Urothelium cell line (cell line): ENCODE measurements at regions not wholly inside any gene's neighbourhood (a gene's known extent, or its start where the extent isn't known, plus 50 kb on each side); places are given as distances from the start of the nearest gene placed in this dataset.
"Not testable (repeated sequence)": the region's sequence is repeated elsewhere in the genome, so short reads cannot be mapped to it uniquely, and the experiment has no call there.

Source experiments
- DNase-seq: peaks from one replicate; pipeline ENCODE4 v3.0.0; 2011; ENCODE audit warnings: low spot score, mixed read lengths
- FAIRE-seq: peaks from 2 replicates; lab custom pipeline; 2011; peaks lifted over from hg19 to GRCh38; lab: Jason Lieb, UNC

DNA sequence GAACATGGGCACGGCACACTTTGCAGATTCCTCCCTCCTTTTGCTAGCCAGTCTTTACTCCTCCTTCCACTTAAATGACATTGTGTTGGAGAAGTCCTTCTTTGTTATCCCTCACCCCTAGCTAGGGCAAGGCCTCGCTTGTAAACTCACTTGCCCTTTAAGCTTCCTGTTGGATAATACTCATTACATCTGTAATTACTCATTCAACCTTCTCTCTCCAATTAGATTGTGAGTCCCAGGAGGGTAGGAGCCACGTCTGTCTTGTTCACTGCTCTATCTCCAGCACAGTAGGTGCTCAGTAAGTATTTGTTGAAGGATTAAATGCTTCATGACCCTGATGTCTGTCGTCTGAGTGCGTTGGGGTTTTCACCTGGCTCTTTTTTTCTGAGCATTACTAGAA is 98.7 kb upstream of the USP24 start:
- DNase-seq (no peak), FAIRE-seq (no peak)

DNA sequence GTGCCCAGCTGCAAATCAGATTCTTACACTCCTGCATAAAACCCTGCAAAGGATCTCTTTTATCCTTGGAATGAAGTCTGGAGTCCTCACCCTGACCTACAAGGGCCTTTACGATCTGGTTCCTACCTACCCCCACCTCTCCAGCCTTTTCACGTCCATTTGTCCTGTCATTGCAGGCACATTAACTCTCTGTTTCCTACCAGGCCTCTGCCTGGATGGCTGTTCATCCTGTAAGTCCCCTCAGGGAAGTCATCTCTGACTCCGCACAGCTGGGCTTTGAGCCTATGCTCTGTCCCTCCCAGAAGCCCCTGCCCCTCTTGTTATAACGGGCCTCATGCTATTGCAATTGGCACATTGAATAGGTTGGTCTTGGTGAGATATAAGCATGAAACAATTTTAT is 96.8 kb upstream of the USP24 start:
- no peak for FAIRE-seq
- DNase-seq, result no peak

DNA sequence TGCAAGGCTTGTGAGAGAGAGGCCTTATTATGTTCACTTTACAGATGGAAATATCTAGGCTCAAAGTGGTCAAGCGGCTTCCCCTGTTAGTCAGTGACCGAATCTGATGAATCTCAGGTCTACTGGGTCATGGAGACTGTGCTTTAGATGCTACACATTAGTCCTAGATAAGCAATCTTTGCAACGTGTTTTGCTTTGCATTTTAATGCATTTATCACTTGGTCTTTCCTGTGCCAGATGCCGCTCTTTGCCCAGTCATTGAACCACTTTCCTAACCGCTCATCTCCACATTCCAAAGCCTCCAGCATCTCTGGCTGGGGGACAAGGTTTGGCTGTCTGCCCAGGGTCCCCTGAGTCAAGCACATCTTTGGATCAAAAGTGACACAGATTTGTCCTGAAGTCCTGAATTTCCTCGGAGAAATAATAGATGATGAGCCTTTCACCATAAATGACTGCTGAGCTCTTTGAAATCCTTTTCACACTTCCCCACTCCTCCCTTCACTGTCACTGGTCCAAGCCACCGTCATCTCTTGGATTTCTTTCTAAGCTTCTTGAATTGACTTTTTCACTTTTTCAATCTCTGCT is 96.0 kb upstream of the USP24 start:
- DNase-seq (peak; percentile 32), FAIRE-seq (peak; percentile 13)

DNA sequence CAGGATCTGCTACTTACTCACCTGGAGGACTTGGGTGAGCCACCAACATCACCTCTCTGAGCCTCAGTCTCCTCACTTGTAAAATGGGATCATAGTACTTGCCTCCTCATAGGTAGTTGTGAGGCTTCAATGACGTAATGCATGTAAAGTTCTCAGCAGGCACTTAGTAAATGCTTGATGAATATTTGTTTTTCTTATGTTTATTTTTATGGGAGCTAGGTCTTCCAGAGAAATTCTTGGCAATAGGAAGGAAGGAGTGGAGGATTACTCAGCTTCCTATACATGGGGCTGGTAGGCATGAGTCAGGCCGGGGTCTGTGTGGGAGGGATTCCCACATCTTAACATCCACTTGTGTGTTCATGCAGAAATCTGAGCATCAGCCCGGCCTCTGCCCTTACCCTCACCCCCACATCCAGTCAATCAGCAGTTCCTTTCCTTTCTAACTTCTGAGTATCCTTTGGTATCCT is 95.4 kb upstream of the USP24 start:
- DNase-seq, result peak; percentile 87
- FAIRE-seq, result no peak

DNA sequence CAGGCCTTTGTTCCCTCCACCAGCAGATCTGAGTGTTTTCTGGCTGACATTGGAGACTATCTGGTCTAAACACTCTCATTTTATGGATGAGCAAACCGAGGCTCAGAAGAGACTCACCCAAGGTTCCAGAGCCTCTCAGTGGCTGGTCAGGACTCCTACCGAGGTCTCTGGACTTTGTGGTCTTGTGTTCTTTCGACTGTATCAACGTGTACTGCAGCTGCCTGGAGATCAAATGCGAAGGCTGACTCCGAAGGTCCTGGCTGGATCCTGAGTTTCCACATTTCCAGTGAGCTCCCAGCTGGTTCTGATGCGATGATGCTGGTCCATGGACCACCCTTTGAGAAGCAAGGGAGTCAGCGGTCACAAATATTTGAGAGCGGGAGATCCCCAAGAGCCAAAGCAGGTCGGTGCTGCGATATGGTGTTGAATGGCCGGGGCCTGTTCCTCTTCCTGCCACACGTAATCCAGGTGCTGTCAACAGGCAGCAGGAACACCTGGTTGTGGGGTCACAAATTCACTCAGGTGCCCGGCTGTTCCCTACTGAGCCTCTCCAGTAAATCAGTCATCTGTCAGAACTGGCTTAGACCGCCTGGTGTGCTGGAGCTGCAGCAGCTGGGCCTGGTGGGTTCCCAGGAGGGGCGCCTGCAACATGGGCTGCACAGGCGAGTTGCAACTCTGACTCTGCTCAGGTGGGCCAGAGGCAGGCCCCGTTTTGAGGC is 94.8 kb upstream of the USP24 start:
- no peak for DNase-seq
- no peak for FAIRE-seq

DNA sequence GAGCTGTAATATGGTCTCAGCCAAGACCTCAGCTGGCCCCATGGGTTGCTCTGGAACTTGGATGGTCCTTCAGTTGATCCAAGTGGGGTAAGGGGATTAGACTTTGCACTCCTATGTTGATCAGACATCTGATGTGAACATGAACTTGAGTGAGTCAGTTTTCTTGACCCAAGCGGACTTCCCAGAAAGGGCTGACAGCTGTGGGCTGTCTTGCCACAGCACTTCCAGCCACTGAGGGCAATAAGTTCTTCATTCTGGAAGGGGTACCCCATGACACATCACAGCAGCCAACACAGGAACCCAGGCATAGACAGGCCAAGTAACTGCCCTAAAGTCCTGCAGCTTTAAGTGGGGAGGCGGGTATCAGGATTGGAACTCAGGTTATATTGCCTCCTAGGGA is 93.9 kb upstream of the USP24 start:
- FAIRE-seq (no peak), DNase-seq (no peak)

DNA sequence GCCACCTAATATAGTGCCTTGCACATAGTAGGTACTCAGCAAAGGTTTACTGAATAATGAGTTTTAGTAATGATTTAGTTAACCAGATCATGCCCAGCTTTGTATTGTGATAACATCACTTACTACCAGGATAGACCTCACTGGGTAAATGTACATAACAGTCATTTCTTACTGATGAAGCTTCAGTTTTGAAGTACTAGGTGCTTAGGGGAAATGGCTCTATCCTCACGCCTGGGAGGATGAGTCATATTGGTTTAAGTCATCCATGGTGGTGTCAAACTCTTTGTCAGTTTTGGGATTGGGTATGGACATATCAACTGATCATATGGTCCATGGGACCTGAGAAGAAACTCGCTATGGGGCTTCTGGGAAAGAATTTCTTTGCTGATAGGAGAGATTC is 90.6 kb upstream of the USP24 start:
- no peak for FAIRE-seq
- no peak for DNase-seq

DNA sequence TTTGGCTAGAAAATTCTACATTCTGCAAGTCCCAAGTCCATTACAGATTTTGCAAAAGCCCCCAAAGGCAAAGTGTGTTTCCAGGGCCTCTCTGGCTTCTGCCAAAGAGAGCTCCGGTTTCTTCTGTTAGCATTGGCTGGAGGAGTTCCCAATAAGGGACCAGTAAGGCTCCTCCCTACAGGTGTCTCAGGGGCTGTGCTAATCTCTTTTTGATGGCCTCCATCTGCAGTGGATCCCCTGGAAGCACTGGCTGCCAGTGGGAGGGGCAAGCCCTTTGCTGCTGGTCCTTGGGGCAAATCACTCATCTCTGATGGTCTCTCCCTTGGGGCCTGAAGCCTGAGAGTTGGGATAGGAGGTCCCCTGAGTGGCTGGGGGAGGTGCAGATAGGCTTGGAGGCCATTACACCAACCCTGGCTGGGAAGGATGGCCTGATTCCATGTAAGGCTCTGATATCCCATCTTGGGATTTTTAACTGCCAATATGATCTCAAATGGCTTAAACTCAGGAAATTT is 89.1 kb upstream of the USP24 start:
- no peak for FAIRE-seq
- DNase-seq, result no peak

DNA sequence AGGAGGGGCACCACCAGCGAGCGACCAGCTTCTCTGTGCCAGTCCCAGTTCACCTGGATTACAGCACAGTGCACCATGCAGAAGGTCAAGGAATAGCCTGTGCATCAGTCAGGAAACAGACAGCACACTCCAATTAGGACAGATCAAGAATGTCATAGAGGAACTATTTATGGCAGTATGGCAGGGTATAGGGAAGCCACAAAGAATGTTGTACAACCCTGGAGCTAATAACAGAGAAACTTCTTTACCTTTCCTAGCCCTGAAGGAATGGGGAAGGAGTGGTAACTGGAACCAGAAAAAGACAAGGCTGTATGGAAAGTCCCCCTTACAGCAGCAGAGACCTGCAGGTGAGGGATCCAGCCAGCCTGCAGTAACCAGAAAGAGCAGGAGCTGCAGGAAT is 87.8 kb upstream of the USP24 start:
- DNase-seq (no peak), FAIRE-seq (no peak)

DNA sequence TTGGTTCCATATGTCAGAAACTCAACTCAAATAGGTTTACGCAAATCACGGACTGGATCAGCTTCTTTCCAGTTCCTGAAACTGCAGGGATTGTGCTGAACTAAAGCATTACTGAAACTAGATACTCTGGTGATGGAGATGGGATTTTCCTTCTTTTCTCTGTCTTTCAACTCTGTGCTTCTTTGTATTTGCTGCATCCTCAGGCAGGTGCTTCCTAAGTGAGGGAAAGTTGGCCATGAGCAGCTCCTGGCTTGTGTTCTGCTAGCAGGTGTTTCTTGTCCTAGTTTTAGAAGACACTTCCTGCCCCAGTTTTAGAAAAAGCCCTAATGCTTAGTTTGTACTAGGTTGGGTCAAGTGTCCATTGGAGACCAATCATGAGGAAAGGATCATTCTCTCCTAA is 86.7 kb upstream of the USP24 start:
- DNase-seq (no peak), FAIRE-seq (no peak)

DNA sequence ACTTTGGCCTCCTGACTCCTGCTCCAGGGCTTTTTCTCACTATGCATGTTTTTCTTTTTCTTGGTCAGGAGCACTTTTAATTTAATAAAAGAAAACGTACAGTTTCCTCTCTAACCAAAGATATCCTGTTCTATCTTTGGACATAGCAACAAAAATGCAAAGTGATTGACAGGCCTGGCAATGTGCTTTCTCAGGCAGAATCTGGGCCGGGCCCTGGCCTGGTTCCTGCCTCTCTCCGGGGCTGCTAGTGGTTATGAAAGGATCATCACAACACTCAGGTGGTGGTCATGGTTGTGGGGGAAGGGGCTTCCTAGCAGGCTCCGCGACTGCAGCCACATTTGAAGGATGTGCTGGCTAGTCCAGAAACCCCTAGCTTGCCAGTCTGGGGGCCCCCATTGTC is 85.8 kb upstream of the USP24 start:
- no peak for FAIRE-seq
- no peak for DNase-seq

DNA sequence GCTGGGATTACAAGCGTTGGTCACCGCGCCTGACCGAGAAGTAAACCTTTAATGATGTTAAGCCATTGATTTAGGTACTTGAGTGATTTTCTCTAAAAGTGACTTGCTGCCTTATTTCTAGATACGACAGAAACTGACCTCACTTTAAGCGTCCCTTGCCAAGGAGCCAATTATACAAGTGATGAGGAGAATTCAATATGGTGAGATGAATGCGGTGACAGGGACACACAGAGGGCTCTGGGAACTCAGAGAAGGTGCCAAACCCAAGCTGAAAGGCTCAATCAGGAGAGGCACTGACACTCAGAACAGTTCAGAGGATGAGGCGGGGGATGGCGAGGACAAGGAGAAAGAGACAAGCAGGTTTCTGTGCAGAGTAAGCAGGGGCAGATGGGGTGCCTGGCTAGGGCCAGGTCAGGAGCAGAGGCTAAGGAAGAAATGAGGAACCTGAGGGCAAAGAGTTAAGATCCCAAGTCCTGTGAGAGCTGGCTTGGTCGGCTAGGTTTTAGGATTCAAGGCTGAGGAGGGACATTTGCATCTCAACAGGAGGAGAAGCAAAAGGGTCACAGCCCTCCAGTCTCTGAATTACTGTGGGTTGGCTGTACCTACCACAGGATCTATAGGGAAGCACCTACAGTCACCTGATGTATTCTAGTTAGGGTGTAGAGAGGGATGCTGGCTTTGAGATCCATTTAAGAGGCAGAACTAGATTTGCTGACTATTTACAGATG is 83.2 kb upstream of the USP24 start:
- no peak for FAIRE-seq

DNA sequence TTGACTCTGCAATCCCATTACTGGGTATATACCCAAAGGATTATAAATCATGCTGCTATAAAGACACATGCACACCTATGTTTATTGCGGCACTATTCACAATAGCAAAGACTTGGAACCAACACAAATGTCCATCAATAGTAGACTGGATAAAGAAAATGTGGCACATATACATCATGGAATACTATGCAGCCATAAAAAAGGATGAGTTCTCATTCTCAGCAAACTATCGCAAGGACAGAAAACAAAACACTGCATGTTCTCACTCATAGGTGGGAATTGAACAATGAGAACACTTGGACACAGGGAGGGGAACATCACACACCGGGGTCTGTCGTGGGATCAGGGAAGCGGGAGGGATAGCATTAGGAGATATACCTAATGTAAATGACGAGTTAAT is 81.1 kb upstream of the USP24 start:
- not testable (repeated sequence) for DNase-seq, FAIRE-seq

More for the DNA sequence above, 83.2 kb upstream of the USP24 start:
- no peak for DNase-seq

DNA sequence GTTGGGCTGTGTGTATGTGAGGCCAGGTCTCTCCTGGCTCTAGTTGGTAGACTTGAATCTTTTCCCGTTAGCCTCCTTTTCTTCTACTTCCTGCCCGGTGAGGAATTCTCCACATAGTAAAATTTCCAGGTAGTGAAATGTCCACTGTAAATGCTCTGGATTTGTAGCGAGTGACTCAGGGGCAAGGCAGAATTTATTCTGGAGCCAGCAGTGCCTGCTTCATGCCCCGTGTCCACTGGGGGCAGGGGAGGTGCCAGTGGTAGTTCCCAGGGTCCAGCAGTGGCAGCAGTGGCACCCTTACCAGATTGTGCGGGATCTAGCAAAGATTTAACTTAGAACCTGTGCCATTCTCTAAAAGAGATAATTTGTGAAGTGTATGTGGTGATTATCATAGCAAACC is 74.5 kb upstream of the USP24 start:
- DNase-seq (peak; percentile 40), FAIRE-seq (no peak)

DNA sequence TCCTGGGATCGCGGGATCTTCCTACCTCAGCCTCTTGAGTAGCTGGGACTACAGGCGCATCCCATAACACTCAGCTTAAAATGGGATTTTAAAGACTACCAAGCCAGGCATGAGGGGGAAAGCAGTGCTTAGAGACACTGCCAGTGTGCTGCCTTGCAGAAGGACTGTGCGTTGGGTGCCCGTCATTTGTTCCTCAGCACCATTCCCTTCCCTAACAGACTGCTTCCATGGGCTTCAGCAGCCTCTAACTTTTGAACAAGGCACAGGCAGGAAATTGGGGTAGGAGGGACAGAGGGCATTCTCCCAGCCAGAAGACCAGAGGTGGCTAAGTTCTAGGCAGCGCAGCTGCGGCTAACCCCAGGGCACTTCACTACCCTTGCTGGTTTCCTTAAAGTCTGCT is 73.9 kb upstream of the USP24 start:
- FAIRE-seq (no peak), DNase-seq (no peak)

DNA sequence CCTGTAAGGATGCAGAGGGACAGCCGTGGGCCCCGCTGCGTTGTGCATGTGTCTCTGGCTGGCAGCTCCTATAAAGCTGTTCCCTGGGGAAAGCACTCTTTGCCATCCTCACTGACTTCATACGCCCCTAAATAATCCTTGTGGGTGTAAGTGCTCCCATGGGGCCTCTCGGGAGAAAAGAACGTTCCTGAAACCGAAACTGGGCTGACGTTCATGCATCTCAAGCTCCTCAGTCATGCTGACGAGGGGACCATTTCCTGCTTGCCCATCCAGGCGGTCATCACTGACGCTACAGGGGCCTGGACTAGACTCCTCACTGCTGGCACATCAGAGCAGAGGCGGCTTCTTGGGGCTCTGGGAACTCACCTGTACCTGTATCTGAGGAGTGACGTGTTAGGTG is 73.1 kb upstream of the USP24 start:
- DNase-seq, result no peak
- no peak for FAIRE-seq

DNA sequence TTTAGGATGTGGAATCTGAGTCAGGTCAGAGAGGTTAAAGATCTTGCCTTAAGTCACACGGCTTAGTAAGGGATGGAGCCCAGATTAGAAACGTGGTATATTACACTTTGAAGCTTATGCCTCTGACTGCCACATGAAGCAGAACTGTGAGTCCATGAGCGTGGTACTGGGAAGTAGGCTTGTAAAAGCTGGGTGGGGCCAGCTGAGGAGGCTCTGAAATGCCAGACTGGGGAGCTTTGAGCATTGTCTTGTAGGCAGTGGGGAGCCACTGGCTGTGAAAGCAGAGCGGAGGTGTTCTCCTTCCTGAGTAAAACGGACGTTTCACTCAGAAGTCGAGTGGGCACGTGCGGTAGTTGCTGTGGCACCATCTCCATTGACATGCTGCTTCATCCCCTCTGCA is 72.6 kb upstream of the USP24 start:
- DNase-seq (no peak), FAIRE-seq (no peak)

DNA sequence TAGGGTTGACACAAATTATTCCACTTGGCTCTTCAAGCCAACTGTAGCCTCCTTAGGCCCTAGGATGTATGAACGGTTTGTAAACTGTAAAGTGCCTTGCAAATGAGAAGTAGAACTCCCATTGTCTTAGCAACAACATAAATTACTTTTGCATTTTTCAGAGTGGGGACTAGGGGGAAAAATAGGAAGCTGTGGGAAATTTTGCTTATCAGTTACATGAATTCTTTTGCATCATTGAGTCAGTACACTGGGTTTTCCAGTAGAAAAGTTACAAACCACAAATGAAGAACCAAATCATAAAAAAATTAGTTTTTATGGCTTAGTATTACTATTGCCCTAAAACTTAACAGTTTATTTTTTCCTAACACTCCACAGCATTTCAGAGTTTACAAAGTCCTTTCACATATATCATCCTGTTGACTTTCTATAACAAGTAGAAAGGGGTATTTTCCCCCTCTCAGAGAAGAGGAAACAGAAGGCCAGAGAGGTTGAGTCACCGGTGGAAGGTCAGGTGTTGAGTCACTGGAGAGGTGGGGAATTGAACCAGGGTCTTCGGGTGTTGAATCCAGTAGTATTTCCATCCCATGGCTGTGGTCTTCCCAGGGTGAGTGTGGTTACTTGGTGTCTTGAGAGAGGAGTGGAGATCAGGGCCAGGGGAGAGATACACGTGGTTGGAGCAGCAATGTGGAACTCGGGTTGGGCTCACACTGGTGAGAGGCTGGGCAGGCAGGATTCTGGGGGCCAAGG is 71.9 kb upstream of the USP24 start:
- DNase-seq, result no peak
- FAIRE-seq, result no peak

DNA sequence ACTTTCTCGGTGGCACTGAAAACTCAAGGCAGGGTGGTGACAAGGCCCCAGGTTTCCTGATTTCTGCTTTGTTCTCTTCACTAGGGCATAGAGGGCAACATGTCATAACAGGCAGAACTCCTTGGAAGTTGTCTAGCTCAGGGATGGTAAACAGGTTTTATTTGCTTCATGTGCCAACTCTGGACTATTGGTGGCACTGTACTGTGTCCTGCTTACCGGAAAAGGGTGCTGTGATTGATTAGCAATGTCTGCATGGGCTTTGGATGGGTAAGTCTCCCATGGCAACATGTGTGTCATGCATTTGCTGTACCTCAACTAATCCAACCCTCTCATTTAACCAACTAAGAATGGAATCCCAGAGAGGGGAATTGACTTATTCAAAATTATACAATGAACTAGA is 70.7 kb upstream of the USP24 start:
- DNase-seq, result no peak
- no peak for FAIRE-seq

DNA sequence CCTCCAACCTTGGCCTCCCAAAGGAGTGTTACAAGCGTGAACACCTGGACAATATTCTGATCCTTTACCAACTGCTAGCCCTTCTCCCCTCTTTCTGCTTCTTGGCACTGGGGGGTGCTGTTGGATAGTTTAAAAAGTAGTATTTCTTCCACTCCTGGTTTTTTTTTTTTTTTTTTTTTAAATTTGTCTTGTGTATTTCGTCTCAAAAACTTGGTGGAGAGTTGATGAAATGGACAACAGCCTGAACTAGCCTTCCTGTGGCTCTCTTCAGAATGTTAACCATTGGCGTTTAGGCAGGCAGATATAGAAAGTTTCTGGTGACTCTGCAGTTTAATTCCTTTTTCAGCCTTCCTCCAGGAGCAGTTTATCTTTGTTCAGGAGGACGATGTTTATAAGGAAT is 69.7 kb upstream of the USP24 start:
- FAIRE-seq, result no peak

DNA sequence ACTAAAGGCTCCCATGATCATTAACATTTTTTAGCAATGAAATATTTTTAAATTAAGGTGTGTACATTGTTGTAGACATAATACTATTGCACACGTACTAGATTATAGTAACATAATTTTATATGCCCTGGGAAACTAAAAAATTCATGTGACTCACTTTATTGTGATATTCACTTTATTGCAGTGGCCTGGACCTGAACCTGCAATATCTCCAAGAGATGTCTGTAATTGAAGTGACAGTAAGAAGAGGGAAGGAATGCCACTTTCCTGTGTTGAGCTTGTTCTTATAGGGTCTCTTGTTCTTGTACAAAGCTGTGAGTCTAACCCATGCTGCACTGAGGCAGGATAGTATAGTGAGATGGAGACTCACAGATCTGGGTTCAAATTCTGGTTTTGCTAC is 66.9 kb upstream of the USP24 start:
- FAIRE-seq (no peak), DNase-seq (no peak)

More for the DNA sequence above, 69.7 kb upstream of the USP24 start:
- no peak for DNase-seq
